GM12878 (cell line): ENCODE measurements at regions not wholly inside any gene's neighbourhood (a gene's known extent, or its start where the extent isn't known, plus 50 kb on each side); places are given as distances from the start of the nearest gene placed in this dataset.

Experiments
- BCL3 ChIP-seq: IDR thresholded peaks from 2 replicates; pipeline ENCODE4 v1.6.1; 2011; ENCODE audit warnings: borderline replicate concordance, low read depth, mild to moderate bottlenecking, moderate library complexity, low read length; ENCODE audit not compliant: insufficient read depth, poor library complexity, severe bottlenecking
- BRCA1 ChIP-seq: IDR thresholded peaks from 2 replicates; pipeline ENCODE4 v1.6.1; 2011; ENCODE audit warnings: low read depth, low read length, improper control_type of control experiment
- EED ChIP-seq: sonication (generic); IDR thresholded peaks from 2 replicates; pipeline ENCODE4 v1.6.1; 2016; ENCODE audit warnings: antibody characterized with exemption, low read depth
- EP300 ChIP-seq, 2 experiments: fragments of 150-350 bp in 1 of 2; IDR thresholded peaks; 2 replicates each; pipeline ENCODE4 v1.6.1; 2011 to 2012; ENCODE audit warnings: low read depth in 2 of 2, low read length in 2 of 2, borderline replicate concordance in 1 of 2, improper control_type of control experiment in 1 of 2, inconsistent platforms in 1 of 2; ENCODE audit not compliant: control insufficient read depth in 1 of 2
- GATAD2B ChIP-seq: fragments of 450-650 bp; conservative IDR thresholded peaks from 2 replicates; pipeline ENCODE4 v1.6.1; 2017; ENCODE audit warnings: low read depth, mild to moderate bottlenecking, moderate library complexity
- NR2C1 ChIP-seq: fragments of 450-650 bp; IDR thresholded peaks from 2 replicates; pipeline ENCODE4 v1.6.1; 2017; ENCODE audit warnings: antibody characterized with exemption, mild to moderate bottlenecking, moderate library complexity
- NR2C2 ChIP-seq: IDR thresholded peaks from 2 replicates; pipeline ENCODE4 v1.6.1; 2011; ENCODE audit warnings: borderline replicate concordance, low read depth; ENCODE audit not compliant: control insufficient read depth, insufficient read length
- RELA ChIP-seq: fragments of 450-650 bp; IDR thresholded peaks from 2 replicates; pipeline ENCODE4 v1.8.0; 2014; ENCODE audit warnings: borderline replicate concordance; ENCODE audit not compliant: partially characterized antibody
- RELB ChIP-seq: fragments of 450-650 bp; IDR thresholded peaks from 2 replicates; pipeline ENCODE4 v1.6.1; 2017; ENCODE audit warnings: low read depth, mild to moderate bottlenecking, moderate library complexity
- SUZ12 ChIP-seq: fragments of 200-600 bp; sonication (generic); IDR thresholded peaks from one replicate; pipeline ENCODE4 v1.6.1; 2018; ENCODE audit warnings: antibody characterized with exemption, mild to moderate bottlenecking; ENCODE audit not compliant: unreplicated experiment
- TBL1XR1 ChIP-seq: IDR thresholded peaks from 2 replicates; pipeline ENCODE4 v1.6.1; 2012; ENCODE audit warnings: low read depth, low read length, improper control_type of control experiment
- ZBTB4 ChIP-seq: fragments of 450-650 bp; formaldehyde crosslinking; IDR thresholded peaks from 2 replicates; pipeline ENCODE4 v1.4.0; 2022; ENCODE audit warnings: mild to moderate bottlenecking, moderate library complexity

GRCh38 chr3:27596334-27596841, 112.2 kb upstream of the SLC4A7 start (continued):
- 0 out of 4 replicates have a peak, but pooled peaks of 1 of the 2 experiments have one; percentile 15 for TF ChIP-seq EP300 (IDR thresholded peaks at IDR 0.05; ENCODE audit: borderline replicate concordance in 1 of 2, control insufficient read depth in 1 of 2, low read depth in 2 of 2, low read length in 2 of 2)
- TF ChIP-seq ZBTB4 (CRISPR knock-in tag) = no peak
- no peak for TF ChIP-seq TBL1XR1
- TF ChIP-seq EED = peak; percentile 38; the same call in 1 of the 2 replicates
- TF ChIP-seq BRCA1 = no peak
- peak; percentile 15 for TF ChIP-seq BCL3
- TF ChIP-seq RELA = no peak
- TF ChIP-seq SUZ12 = no peak
- TF ChIP-seq NR2C1 = no peak
- no peak for TF ChIP-seq NR2C2
- TF ChIP-seq RELB = no peak
- no peak for TF ChIP-seq GATAD2B
- TF ChIP-seq, all 136 proteins: peak for 29
